GM06990 (cell line): ENCODE measurements at regions not wholly inside any gene's neighbourhood (a gene's known extent, or its start where the extent isn't known, plus 50 kb on each side); places are given as distances from the start of the nearest gene placed in this dataset.

ENCODE experiments used
- DNase-seq: peaks from one replicate; pipeline ENCODE4 v3.0.0-alpha.2; 2011; ENCODE audit not compliant: insufficient read length; ENCODE audit errors: extremely low read depth
- H3K27me3 ChIP-seq: replicated peaks from 2 replicates; pipeline ENCODE4 v1.6.0; 2011; ENCODE audit warnings: low read length; ENCODE audit not compliant: control insufficient read depth, insufficient read depth
- H3K36me3 ChIP-seq: 2 replicates; pipeline ENCODE4 v1.5.1; 2011; ENCODE audit warnings: low read length; ENCODE audit not compliant: control insufficient read depth, insufficient read depth
- H3K4me3 ChIP-seq: replicated peaks from 2 replicates; pipeline ENCODE4 v1.5.1; 2011; ENCODE audit warnings: low read depth, mild to moderate bottlenecking, control low read depth, low read length
- TF ChIP-seq, protein P1 (sequence below): IDR thresholded peaks from 2 replicates; pipeline ENCODE4 v1.5.1; 2011; ENCODE audit warnings: low read length, control low read depth, mild to moderate bottlenecking, inconsistent platforms; ENCODE audit not compliant: insufficient read depth, poor library complexity, severe bottlenecking

- no peaks in the 10 kb centered on the region for H3K36me3 ChIP-seq
- no peaks in the 10 kb centered on the region for H3K27me3 ChIP-seq
- DNase-seq = no peak
- TF ChIP-seq, protein P1, sequence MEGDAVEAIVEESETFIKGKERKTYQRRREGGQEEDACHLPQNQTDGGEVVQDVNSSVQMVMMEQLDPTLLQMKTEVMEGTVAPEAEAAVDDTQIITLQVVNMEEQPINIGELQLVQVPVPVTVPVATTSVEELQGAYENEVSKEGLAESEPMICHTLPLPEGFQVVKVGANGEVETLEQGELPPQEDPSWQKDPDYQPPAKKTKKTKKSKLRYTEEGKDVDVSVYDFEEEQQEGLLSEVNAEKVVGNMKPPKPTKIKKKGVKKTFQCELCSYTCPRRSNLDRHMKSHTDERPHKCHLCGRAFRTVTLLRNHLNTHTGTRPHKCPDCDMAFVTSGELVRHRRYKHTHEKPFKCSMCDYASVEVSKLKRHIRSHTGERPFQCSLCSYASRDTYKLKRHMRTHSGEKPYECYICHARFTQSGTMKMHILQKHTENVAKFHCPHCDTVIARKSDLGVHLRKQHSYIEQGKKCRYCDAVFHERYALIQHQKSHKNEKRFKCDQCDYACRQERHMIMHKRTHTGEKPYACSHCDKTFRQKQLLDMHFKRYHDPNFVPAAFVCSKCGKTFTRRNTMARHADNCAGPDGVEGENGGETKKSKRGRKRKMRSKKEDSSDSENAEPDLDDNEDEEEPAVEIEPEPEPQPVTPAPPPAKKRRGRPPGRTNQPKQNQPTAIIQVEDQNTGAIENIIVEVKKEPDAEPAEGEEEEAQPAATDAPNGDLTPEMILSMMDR = no peak
- H3K4me3 ChIP-seq = no peak overlapping the region
Observed at GRCh38 chr10:52459097-52459496, 145.0 kb downstream of the DKK1 start.

DNA sequence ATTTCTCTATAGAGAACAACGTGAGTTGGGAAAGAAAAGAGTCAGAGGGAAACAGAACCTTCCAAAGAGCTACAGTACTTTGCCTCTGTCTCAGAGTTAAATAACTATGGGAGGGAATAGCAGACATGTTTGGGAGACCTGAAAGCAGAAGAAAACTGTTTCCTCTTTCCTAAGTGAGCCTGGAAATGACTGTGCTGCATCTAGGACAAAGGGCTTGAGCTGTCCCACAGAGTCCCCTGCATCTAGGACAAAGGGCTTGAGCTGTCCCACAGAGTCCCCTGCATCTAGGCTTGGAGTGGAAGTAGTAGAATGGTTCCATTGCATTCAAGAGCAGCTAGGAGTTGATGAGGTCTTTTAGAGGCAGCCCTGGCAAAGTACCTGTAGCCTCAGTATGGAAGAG is 149.7 kb downstream of the DKK1 start:
- H3K36me3 ChIP-seq = no peaks in the 10 kb centered on the region
- DNase-seq = no peak
- H3K4me3 ChIP-seq = no peak overlapping the region
- no peaks in the 10 kb centered on the region for H3K27me3 ChIP-seq
- TF ChIP-seq, protein P1 = no peak

DNA sequence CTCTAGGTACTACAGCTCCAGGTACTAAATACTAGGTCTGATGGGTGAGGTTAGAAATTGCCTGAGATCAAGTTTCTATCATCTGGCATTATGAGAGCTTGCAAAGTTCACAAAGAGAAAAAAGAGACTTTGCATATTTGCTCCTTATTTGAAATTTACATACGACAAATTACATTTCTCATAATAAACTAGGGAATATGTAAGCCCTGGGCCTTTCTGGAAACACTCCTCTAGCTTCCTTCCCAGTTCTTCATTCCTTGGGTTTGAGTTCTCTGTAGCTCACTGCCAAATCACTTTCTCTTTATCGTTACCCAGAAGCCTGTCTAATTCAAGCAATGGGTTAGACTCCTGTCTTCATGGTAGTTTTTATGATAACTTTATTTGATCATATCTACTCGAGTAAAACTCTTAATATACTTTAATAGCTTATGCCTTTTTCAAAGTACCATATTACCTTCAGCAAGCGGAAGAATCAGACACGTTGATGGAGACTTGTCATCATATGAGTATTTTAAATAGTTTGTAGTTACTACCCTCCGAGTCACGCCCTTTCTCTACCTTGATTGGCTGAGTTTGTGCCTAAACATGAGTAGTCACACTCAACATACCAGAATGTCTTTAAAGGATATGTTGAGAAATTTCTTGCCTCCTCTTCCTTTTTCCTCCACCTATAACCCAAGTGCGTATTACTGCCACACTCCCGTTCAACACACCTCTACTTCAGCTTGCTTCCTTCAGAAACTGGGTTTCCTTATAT is 150.5 kb downstream of the DKK1 start:
- no peak for DNase-seq
- Histone ChIP-seq H3K4me3 (no peak overlapping the region), H3K27me3 (no peaks in the 10 kb centered on the region), H3K36me3 (no peaks in the 10 kb centered on the region)
- TF ChIP-seq, protein P1 = no peak

DNA sequence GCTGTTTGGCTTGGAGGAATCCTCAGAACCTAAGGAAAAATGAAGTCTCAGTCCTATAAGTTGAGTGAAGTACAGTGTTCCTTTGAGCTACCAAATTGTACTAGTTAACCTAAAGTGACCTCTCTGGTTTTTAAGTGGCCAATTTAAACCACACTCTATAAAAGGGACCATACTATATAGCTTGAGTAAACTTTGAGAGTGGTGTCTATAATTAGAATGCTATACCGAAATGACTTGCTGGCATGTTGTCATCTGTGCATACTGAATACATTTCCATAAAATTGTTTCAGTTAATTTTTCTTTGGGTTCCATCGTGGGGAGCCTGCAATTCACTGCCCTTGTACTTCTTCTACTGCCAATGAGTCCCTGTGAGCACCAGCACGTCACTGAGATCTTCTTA is 151.1 kb downstream of the DKK1 start:
- Histone ChIP-seq H3K36me3 (no peaks in the 10 kb centered on the region), H3K27me3 (no peaks in the 10 kb centered on the region), H3K4me3 (no peak overlapping the region)
- TF ChIP-seq, protein P1 = no peak
- DNase-seq = no peak

DNA sequence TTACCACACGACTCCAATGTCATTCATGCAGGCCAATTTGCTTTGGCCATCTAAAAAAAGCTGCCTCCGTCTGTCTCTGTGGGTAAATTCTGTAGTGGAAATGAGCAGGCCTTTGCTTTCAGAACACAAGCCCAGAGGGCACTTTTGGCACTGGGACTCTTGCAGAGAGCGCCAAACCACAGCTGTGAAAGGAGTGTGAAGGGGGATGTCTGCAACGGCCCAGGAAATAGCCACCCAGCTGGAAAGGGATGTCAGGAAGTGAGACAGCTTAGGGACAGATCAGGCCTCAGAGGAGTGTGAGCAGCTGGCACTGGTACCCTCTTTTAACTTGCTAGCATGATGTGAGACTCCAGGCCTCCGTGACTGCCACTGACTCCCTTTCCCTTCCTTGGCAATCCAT is 152.4 kb downstream of the DKK1 start:
- Histone ChIP-seq H3K4me3 (no peak overlapping the region), H3K36me3 (no peaks in the 10 kb centered on the region), H3K27me3 (no peaks in the 10 kb centered on the region)
- DNase-seq = no peak
- TF ChIP-seq, protein P1 = no peak
